ENCODE measurements at regions not wholly inside any gene's neighbourhood (a gene's known extent, or its start where the extent isn't known, plus 50 kb on each side); places are given as distances from the start of the nearest gene placed in this dataset.

- TF ChIP-seq CTCF (IDR thresholded peaks at IDR 0.05; ENCODE audit: low read depth, low read length): no peak
- no peak overlapping the region for H3K4me3 ChIP-seq (ENCODE audit: low read depth, low read length)
These were observed 70.3 kb downstream of the TNFSF18 start for GRCh38 chr1:172980456-172980855.

- H3K4me3 ChIP-seq (ENCODE audit: low read depth, low read length): no peak overlapping the region
- no peak for TF ChIP-seq CTCF (IDR thresholded peaks at IDR 0.05; ENCODE audit: low read depth, low read length)
These were observed 69.8 kb downstream of the TNFSF18 start for GRCh38 chr1:172980971-172981370.
